IMR-90 (cell line): ENCODE measurements at regions not wholly inside any gene's neighbourhood (a gene's known extent, or its start where the extent isn't known, plus 50 kb on each side); places are given as distances from the start of the nearest gene placed in this dataset.

ENCODE experiments used
- ATAC-seq: fragments of 200-7000 bp; cut with Tn5 transposase; 2 replicates; pipeline ENCODE4 v1.9.1; 2020; ENCODE audit warnings: low read depth, mild to moderate bottlenecking, moderate library complexity
- BruUV-seq: library from RNA; stranded (reverse); fragments of 400-500 nt; replicated peaks from 2 replicates; lab custom pipeline; 2021; lab: Mats Ljungman, UMichigan
- CTCF ChIA-PET: fragments of 300-600 bp; formaldehyde crosslinking; extraction: SDS; loops from one replicate; lab custom pipeline; 2021; ENCODE audit warnings: antibody characterized with exemption; lab: Yijun Ruan, JAX
- POLR2A ChIA-PET: fragments of 300-600 bp; sonication (Branson Sonifier 250); formaldehyde crosslinking; loops from one replicate; lab custom pipeline; 2022; ENCODE audit warnings: antibody characterized with exemption; ENCODE audit not compliant: unreplicated experiment; lab: Charles Lee
- DNase-seq: peaks from one replicate; pipeline ENCODE4 v3.0.0; 2013
- H2AFZ ChIP-seq: replicated peaks from 2 replicates; pipeline ENCODE3; 2013; ENCODE audit warnings: low read length, mild to moderate bottlenecking; ENCODE audit not compliant: poor library complexity
- H2AK5ac ChIP-seq: 2 replicates; pipeline ENCODE4 v1.6.1; 2013; ENCODE audit warnings: low read depth, low read length, inconsistent platforms
- H2AK9ac ChIP-seq: replicated peaks from 2 replicates; pipeline ENCODE3; 2013; ENCODE audit warnings: mild to moderate bottlenecking, low read depth, low read length, moderate library complexity; ENCODE audit not compliant: poor library complexity
- H2BK120ac ChIP-seq: 2 replicates; pipeline ENCODE4 v1.6.1; 2013; ENCODE audit warnings: low read depth, low read length, inconsistent platforms
- H2BK15ac ChIP-seq: 3 replicates; pipeline ENCODE4 v1.6.1; 2013; ENCODE audit warnings: low read depth, low read length, inconsistent platforms
- H2BK20ac ChIP-seq: 2 replicates; pipeline ENCODE4 v1.6.1; 2013; ENCODE audit warnings: low read depth, mild to moderate bottlenecking, inconsistent platforms, low read length, moderate library complexity
- H2BK5ac ChIP-seq: 2 replicates; pipeline ENCODE4 v1.6.1; 2013; ENCODE audit warnings: mild to moderate bottlenecking, low read depth, low read length, inconsistent platforms; ENCODE audit not compliant: poor library complexity, severe bottlenecking
- H3K14ac ChIP-seq: replicated peaks from 2 replicates; pipeline ENCODE4 v1.6.1; 2013; ENCODE audit warnings: low read depth, low read length, inconsistent platforms
- H3K18ac ChIP-seq: 2 replicates; pipeline ENCODE4 v1.6.1; 2013; ENCODE audit warnings: low read depth, low read length, control low read depth
- H3K23ac ChIP-seq: 2 replicates; pipeline ENCODE4 v1.6.1; 2013; ENCODE audit warnings: low read depth, low read length, inconsistent platforms
- H3K27ac ChIP-seq: 2 replicates; pipeline ENCODE4 v1.5.1; 2013; ENCODE audit warnings: mild to moderate bottlenecking, control low read depth, low read length; ENCODE audit not compliant: insufficient read depth
- H3K27me3 ChIP-seq: 2 replicates; pipeline ENCODE4 v1.6.1; 2013; ENCODE audit warnings: low read length; ENCODE audit not compliant: control insufficient read depth, insufficient read depth
- H3K36me3 ChIP-seq: 2 replicates; pipeline ENCODE4 v1.6.1; 2013; ENCODE audit warnings: low read length, mixed read lengths; ENCODE audit not compliant: control insufficient read depth, insufficient read depth
- H3K4ac ChIP-seq: 2 replicates; pipeline ENCODE4 v1.6.1; 2013; ENCODE audit warnings: low read depth, low read length, inconsistent platforms
- H3K4me1 ChIP-seq: 2 replicates; pipeline ENCODE4 v1.6.1; 2013; ENCODE audit warnings: low read length, mixed read lengths; ENCODE audit not compliant: control insufficient read depth, insufficient read depth
- H3K4me2 ChIP-seq: 2 replicates; pipeline ENCODE4 v1.6.1; 2013; ENCODE audit warnings: low read depth, mild to moderate bottlenecking, control low read depth, low read length, moderate library complexity
- H3K4me3 ChIP-seq: 2 replicates; pipeline ENCODE4 v1.5.1; 2013; ENCODE audit warnings: low read depth, mild to moderate bottlenecking, control low read depth, low read length, moderate library complexity; ENCODE audit not compliant: insufficient read depth
- H3K56ac ChIP-seq: 2 replicates; pipeline ENCODE4 v1.6.1; 2013; ENCODE audit warnings: low read length, inconsistent platforms; ENCODE audit not compliant: insufficient read depth; ENCODE audit errors: extremely low read depth
- H3K79me1 ChIP-seq, 2 experiments: 2 replicates each; pipeline ENCODE4 v1.6.1; 2013; ENCODE audit warnings: low read length in 2 of 2, inconsistent platforms in 1 of 2, low read depth in 1 of 2
- H3K9ac ChIP-seq: 2 replicates; pipeline ENCODE4 v1.6.1; 2013; ENCODE audit warnings: low read depth, low read length, control low read depth
- H3K9me1 ChIP-seq: 2 replicates; pipeline ENCODE4 v1.6.1; 2013; ENCODE audit warnings: low read length, inconsistent platforms; ENCODE audit not compliant: insufficient read depth
- H3K9me3 ChIP-seq: 2 replicates; pipeline ENCODE4 v1.6.1; 2013; ENCODE audit warnings: low read length; ENCODE audit not compliant: control insufficient read depth, insufficient read depth
- H4K20me1 ChIP-seq: 2 replicates; pipeline ENCODE4 v1.6.1; 2013; ENCODE audit warnings: low read length, inconsistent platforms; ENCODE audit not compliant: insufficient read depth
- H4K5ac ChIP-seq: 2 replicates; pipeline ENCODE4 v1.6.1; 2013; ENCODE audit warnings: mild to moderate bottlenecking, low read depth, low read length, control low read depth
- H4K8ac ChIP-seq, 2 experiments: 2 replicates each; pipeline ENCODE4 v1.6.1; 2013; ENCODE audit warnings: low read depth in 2 of 2, low read length in 2 of 2, control low read depth in 1 of 2, inconsistent platforms in 1 of 2
- H4K91ac ChIP-seq: 2 replicates; pipeline ENCODE4 v1.6.1; 2013; ENCODE audit warnings: low read depth, low read length, inconsistent platforms; ENCODE audit not compliant: insufficient read depth
- BHLHE40 ChIP-seq: fragments of 150-350 bp; IDR thresholded peaks from 2 replicates; pipeline ENCODE4 v1.6.1; 2016; ENCODE audit warnings: mild to moderate bottlenecking, low read depth, low read length
- CEBPB ChIP-seq: IDR thresholded peaks from 2 replicates; pipeline ENCODE4 v1.6.1; 2012; ENCODE audit warnings: low read depth, low read length, improper control_type of control experiment
- CHD1 ChIP-seq: IDR thresholded peaks from 2 replicates; pipeline ENCODE4 v1.6.1; 2012; ENCODE audit warnings: low read depth, low read length, improper control_type of control experiment
- CTCF ChIP-seq: conservative IDR thresholded peaks from 2 replicates; pipeline ENCODE4 v1.5.1; 2012; ENCODE audit warnings: mild to moderate bottlenecking, low read depth, low read length, improper control_type of control experiment
- FOS ChIP-seq: fragments of 150-350 bp; IDR thresholded peaks from 2 replicates; pipeline ENCODE4 v1.6.1; 2016; ENCODE audit warnings: low read depth, low read length
- MAFK ChIP-seq: IDR thresholded peaks from 2 replicates; pipeline ENCODE4 v1.6.1; 2012; ENCODE audit warnings: low read depth, low read length, improper control_type of control experiment
- MAZ ChIP-seq: IDR thresholded peaks from 2 replicates; pipeline ENCODE4 v1.6.1; 2012; ENCODE audit warnings: low read depth, mild to moderate bottlenecking, low read length, improper control_type of control experiment, moderate library complexity, borderline replicate concordance
- MXI1 ChIP-seq: IDR thresholded peaks from 2 replicates; pipeline ENCODE4 v1.6.1; 2012; ENCODE audit warnings: low read depth, mild to moderate bottlenecking, low read length, moderate library complexity, borderline replicate concordance
- NFE2L2 ChIP-seq: fragments of 150-350 bp; IDR thresholded peaks from 2 replicates; pipeline ENCODE4 v1.6.1; 2016; ENCODE audit warnings: low read depth, mild to moderate bottlenecking, low read length
- POLR2A ChIP-seq: IDR thresholded peaks from 2 replicates; pipeline ENCODE4 v1.6.1; 2012; ENCODE audit warnings: mild to moderate bottlenecking, low read depth, low read length
- RAD21 ChIP-seq: IDR thresholded peaks from 2 replicates; pipeline ENCODE4 v1.6.1; 2012; ENCODE audit warnings: low read length, improper control_type of control experiment
- RCOR1 ChIP-seq: IDR thresholded peaks from 2 replicates; pipeline ENCODE4 v1.6.1; 2012; ENCODE audit warnings: mild to moderate bottlenecking, low read length, improper control_type of control experiment; ENCODE audit not compliant: insufficient replicate concordance
- RFX5 ChIP-seq: IDR thresholded peaks from 2 replicates; pipeline ENCODE4 v1.8.0; 2012; ENCODE audit warnings: low read depth, mild to moderate bottlenecking, low read length, moderate library complexity
- SMC3 ChIP-seq: fragments of 150-350 bp; IDR thresholded peaks from 2 replicates; pipeline ENCODE4 v1.6.1; 2016; ENCODE audit warnings: low read depth, mild to moderate bottlenecking, antibody characterized with exemption, low read length, moderate library complexity
- WGBS, 2 experiments: methylation state at CpG; one replicate each; pipeline versions ENCODE4 v1.1.5 to v1.1.7; 2013; ENCODE audit warnings: missing lambda C conversion rate in 2 of 2; ENCODE audit not compliant: insufficient read length in 1 of 2; ENCODE audit errors: extremely low coverage in 2 of 2; 5-methylcytosine and 5-hydroxymethylcytosine counted together
- dilution Hi-C: fragments of 300-500 bp; cut with HindIII; formaldehyde crosslinking; loops from one replicate; pipeline ENCODE4 v1.14.3; 2018; ENCODE audit warnings: low sequenced_read_pairs; ENCODE audit not compliant: unreplicated experiment
- in situ Hi-C: fragments of 300-500 bp; cut with MboI; formaldehyde crosslinking; loops from 3 replicates; pipeline ENCODE4 v1.14.3; 2019; ENCODE audit warnings: low sequenced_read_pairs, inconsistent platforms, mixed read lengths
- intact Hi-C: fragments of 100-400 bp; cut with micrococcal nuclease; formaldehyde crosslinking; loops from 2 replicates; pipeline ENCODE4 v1.10.0; 2022
- TF ChIP-seq, protein P1 (sequence below): fragments of 150-350 bp; IDR thresholded peaks from 2 replicates; pipeline ENCODE4 v1.6.1; 2016; ENCODE audit warnings: low read depth, mild to moderate bottlenecking, low read length, moderate library complexity, borderline replicate concordance
- TF ChIP-seq, protein P2 (sequence below): fragments of 150-350 bp; IDR thresholded peaks from 2 replicates; pipeline ENCODE4 v1.6.1; 2017; ENCODE audit warnings: mild to moderate bottlenecking, antibody characterized with exemption, low read length, low read depth

DNA sequence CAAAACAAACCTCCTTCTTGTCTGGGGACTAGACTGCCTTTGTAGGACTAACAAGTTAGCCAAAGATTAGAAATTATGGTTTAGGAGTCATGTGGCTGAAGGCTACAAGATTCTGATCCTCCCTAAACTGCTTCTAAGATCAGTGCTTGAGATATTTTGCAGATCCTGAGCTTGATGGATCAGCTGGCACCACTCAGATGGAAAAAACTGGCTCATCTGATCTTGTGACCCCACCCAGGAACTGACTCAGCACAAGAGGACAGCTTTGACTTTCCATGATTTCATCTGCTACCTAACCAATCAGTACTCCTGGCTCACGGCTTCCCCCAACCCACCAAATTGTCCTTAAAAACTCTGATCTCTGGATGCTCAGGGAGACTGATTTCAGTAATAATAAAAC lies 271.5 kb upstream of the TAC1 start:
- no peak overlapping the region for H4K5ac ChIP-seq
- H3K4me1 ChIP-seq: no peaks in the 10 kb centered on the region
- H2BK5ac ChIP-seq: no peak overlapping the region
- H2BK120ac ChIP-seq: no peak overlapping the region
- no peak overlapping the region for H4K91ac ChIP-seq
- in situ Hi-C loops: no loop called here
- H4K8ac ChIP-seq: no peak overlapping the region
- no peak overlapping the region for H3K27ac ChIP-seq
- H3K9ac ChIP-seq: no peak overlapping the region
- H2AK9ac ChIP-seq: no peak overlapping the region
- no peak overlapping the region for H2BK20ac ChIP-seq
- intact Hi-C loops: no loop called here
- H3K36me3 ChIP-seq: no peaks in the 10 kb centered on the region
- no peaks in the 10 kb centered on the region for H3K9me1 ChIP-seq
- H4K20me1 ChIP-seq: no peaks in the 10 kb centered on the region
- H3K9me3 ChIP-seq: peaks cover 10% of the 10 kb centered on the region
- H3K14ac ChIP-seq: no peak overlapping the region
- DNase-seq (no peak), ATAC-seq (no peak)
- ChIA-PET CTCF (no interaction called here), POLR2A (no interaction called here)
- no peak overlapping the region for H3K23ac ChIP-seq
- no peak overlapping the region for H2BK15ac ChIP-seq
- no peak overlapping the region for H2AK5ac ChIP-seq
- H3K4me3 ChIP-seq: no peak overlapping the region
- no peak overlapping the region for H3K56ac ChIP-seq
- dilution Hi-C loops: no loop called here
- TF ChIP-seq CTCF: no peak
- no peak for TF ChIP-seq CHD1
- TF ChIP-seq RFX5: no peak
- no peak for TF ChIP-seq RCOR1
- TF ChIP-seq SMC3: no peak
- TF ChIP-seq NFE2L2: no peak
- TF ChIP-seq BHLHE40: no peak
- no peak for TF ChIP-seq POLR2A
- no peak for TF ChIP-seq RAD21
- no peak for TF ChIP-seq FOS
- TF ChIP-seq CEBPB: no peak
- TF ChIP-seq MXI1: no peak
- TF ChIP-seq MAFK: no peak
- TF ChIP-seq, protein P1, sequence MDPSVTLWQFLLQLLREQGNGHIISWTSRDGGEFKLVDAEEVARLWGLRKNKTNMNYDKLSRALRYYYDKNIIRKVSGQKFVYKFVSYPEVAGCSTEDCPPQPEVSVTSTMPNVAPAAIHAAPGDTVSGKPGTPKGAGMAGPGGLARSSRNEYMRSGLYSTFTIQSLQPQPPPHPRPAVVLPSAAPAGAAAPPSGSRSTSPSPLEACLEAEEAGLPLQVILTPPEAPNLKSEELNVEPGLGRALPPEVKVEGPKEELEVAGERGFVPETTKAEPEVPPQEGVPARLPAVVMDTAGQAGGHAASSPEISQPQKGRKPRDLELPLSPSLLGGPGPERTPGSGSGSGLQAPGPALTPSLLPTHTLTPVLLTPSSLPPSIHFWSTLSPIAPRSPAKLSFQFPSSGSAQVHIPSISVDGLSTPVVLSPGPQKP: no peak
- no peak for TF ChIP-seq MAZ
- TF ChIP-seq, protein P2, sequence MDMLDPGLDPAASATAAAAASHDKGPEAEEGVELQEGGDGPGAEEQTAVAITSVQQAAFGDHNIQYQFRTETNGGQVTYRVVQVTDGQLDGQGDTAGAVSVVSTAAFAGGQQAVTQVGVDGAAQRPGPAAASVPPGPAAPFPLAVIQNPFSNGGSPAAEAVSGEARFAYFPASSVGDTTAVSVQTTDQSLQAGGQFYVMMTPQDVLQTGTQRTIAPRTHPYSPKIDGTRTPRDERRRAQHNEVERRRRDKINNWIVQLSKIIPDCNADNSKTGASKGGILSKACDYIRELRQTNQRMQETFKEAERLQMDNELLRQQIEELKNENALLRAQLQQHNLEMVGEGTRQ: no peak
- H3K4ac ChIP-seq: no peak overlapping the region
- no peak overlapping the region for H3K18ac ChIP-seq
- no TSS peak for BruUV-seq
- H3K79me1 ChIP-seq: no peaks in the 10 kb centered on the region
- H3K27me3 ChIP-seq: no peaks in the 10 kb centered on the region
- no CpG with 5 or more reads among the region's 1 CpG for WGBS, 2 experiments
- H3K4me2 ChIP-seq: no peak overlapping the region
- no peak overlapping the region for H2AFZ ChIP-seq
